Spinal cord (tissue), 9 donors: ENCODE measurements at regions not wholly inside any gene's neighbourhood (a gene's known extent, or its start where the extent isn't known, plus 50 kb on each side); places are given as distances from the start of the nearest gene placed in this dataset.

Experiments used
- DNase-seq, 6 donors: peaks; one replicate each; pipeline versions ENCODE4 v3.0.0 to v3.0.0-alpha.2; 2013 to 2015; ENCODE audit warnings: low spot score in 6 of 6, low read depth in 4 of 6
- H3K27ac ChIP-seq: one replicate; pipeline ENCODE4 v1.5.1; 2013; ENCODE audit warnings: low read depth, low read length, control low read depth
- H3K27me3 ChIP-seq: one replicate; pipeline ENCODE4 v1.6.1; 2013; ENCODE audit warnings: low read length; ENCODE audit not compliant: control insufficient read depth, insufficient read depth
- H3K36me3 ChIP-seq: one replicate; pipeline ENCODE4 v1.6.1; 2013; ENCODE audit warnings: low read length; ENCODE audit not compliant: control insufficient read depth, insufficient read depth
- H3K4me1 ChIP-seq: one replicate; pipeline ENCODE4 v1.6.1; 2013; ENCODE audit warnings: low read length; ENCODE audit not compliant: control insufficient read depth, insufficient read depth
- H3K4me3 ChIP-seq: one replicate; pipeline ENCODE4 v1.5.1; 2013; ENCODE audit warnings: low read depth, low read length, control low read depth
- H3K9me3 ChIP-seq: one replicate; pipeline ENCODE4 v1.6.1; 2013; ENCODE audit warnings: low read length; ENCODE audit not compliant: control insufficient read depth, insufficient read depth
- WGBS: methylation state at CpG from one replicate; pipeline ENCODE4 v1.1.5; 2013; ENCODE audit warnings: missing lambda C conversion rate; ENCODE audit not compliant: insufficient coverage; 5-methylcytosine and 5-hydroxymethylcytosine counted together
- donor health status: healthy.

- Histone ChIP-seq H3K9me3 (peaks cover 1% of the 10 kb centered on the region), H3K27ac (no peak overlapping the region), H3K27me3 (no peaks in the 10 kb centered on the region), H3K36me3 (no peaks in the 10 kb centered on the region), H3K4me3 (no peak overlapping the region), H3K4me1 (no peaks in the 10 kb centered on the region)
- no peak for DNase-seq
- WGBS = no CpG with 5 or more reads among the region's 1 CpG
Observed at GRCh38 chr16:64422259-64422658, 699.6 kb downstream of the CDH11 start.

- Histone ChIP-seq H3K9me3 (peaks cover 1% of the 10 kb centered on the region), H3K27ac (no peak overlapping the region), H3K4me1 (no peaks in the 10 kb centered on the region), H3K27me3 (no peaks in the 10 kb centered on the region), H3K36me3 (no peaks in the 10 kb centered on the region), H3K4me3 (no peak overlapping the region)
- WGBS = 86% methylated on average over 1 of the region's 1 CpG
- DNase-seq = no peak
Observed at GRCh38 chr16:64421515-64421914, 700.3 kb downstream of the CDH11 start.

GRCh38 chr16:64419832-64420231 is 702.0 kb downstream of the CDH11 start:
- peaks cover 1% of the 10 kb centered on the region for H3K9me3 ChIP-seq
- H3K4me3 ChIP-seq = no peak overlapping the region
- H3K36me3 ChIP-seq = no peaks in the 10 kb centered on the region
- WGBS = 82% methylated on average over 2 of the region's 4 CpGs
- H3K4me1 ChIP-seq = no peaks in the 10 kb centered on the region
- H3K27ac ChIP-seq = no peak overlapping the region
- DNase-seq = no peak
- no peaks in the 10 kb centered on the region for H3K27me3 ChIP-seq

DNA sequence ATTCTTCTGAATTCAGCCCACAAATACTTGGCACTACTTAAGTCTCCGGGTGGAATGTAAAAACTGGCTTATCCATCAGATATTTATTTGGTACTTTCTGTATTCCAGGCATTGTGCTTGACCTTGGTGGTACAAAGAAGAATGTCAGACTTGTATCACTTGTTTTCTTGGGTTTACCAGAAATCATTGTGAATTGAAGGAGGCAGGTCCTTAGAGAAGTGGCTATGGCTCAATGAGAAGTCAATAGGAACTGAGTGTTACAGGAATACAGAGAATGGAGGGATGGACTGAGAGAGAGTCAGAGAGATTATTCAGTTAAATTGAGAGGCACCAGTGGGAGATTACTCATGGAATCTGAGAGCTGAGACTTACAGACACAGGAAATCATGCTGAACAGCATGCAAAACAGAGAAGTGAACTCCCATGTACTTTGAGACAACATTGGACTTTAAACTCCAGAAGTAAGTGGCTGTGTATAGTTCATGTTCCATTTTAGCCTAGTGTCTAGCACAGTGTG is 704.1 kb downstream of the CDH11 start:
- no CpG with 5 or more reads among the region's 1 CpG for WGBS
- no peak overlapping the region for H3K27ac ChIP-seq

GRCh38 chr16:64416216-64417005 is 705.5 kb downstream of the CDH11 start:
- Histone ChIP-seq H3K27ac (no peak overlapping the region), H3K27me3 (no peaks in the 10 kb centered on the region), H3K9me3 (no peaks in the 10 kb centered on the region), H3K4me1 (no peaks in the 10 kb centered on the region), H3K36me3 (no peaks in the 10 kb centered on the region), H3K4me3 (no peak overlapping the region)
- no CpG with 5 or more reads among the region's 5 CpGs for WGBS
- DNase-seq = peak in 1 of 6 donors; percentile 40

More for the DNA sequence above, 704.1 kb downstream of the CDH11 start:
- no peaks in the 10 kb centered on the region for H3K36me3 ChIP-seq
- peaks cover 1% of the 10 kb centered on the region for H3K9me3 ChIP-seq
- H3K4me3 ChIP-seq = no peak overlapping the region
- H3K4me1 ChIP-seq = no peaks in the 10 kb centered on the region
- peak in 1 of 6 donors; percentile 8 for DNase-seq
- H3K27me3 ChIP-seq = no peaks in the 10 kb centered on the region

- 27% methylated on average over 2 of the region's 2 CpGs for WGBS
- Histone ChIP-seq H3K36me3 (no peaks in the 10 kb centered on the region), H3K9me3 (no peaks in the 10 kb centered on the region), H3K27ac (no peak overlapping the region), H3K4me1 (no peaks in the 10 kb centered on the region), H3K4me3 (no peak overlapping the region), H3K27me3 (no peaks in the 10 kb centered on the region)
- DNase-seq = peak in 1 of 6 donors; percentile 11
Observed at GRCh38 chr16:64412578-64413280, 709.1 kb downstream of the CDH11 start.

GRCh38 chr16:64410306-64410705 is 711.6 kb downstream of the CDH11 start:
- H3K36me3 ChIP-seq = no peaks in the 10 kb centered on the region
- WGBS = no CpG with 5 or more reads among the region's 1 CpG
- no peak for DNase-seq
- no peaks in the 10 kb centered on the region for H3K4me1 ChIP-seq
- H3K27ac ChIP-seq = no peak overlapping the region
- H3K9me3 ChIP-seq = no peaks in the 10 kb centered on the region
- H3K27me3 ChIP-seq = no peaks in the 10 kb centered on the region
- H3K4me3 ChIP-seq = no peak overlapping the region

- DNase-seq = no peak
- WGBS = 93% methylated on average over 3 of the region's 4 CpGs
- Histone ChIP-seq H3K27ac (no peak overlapping the region), H3K36me3 (no peaks in the 10 kb centered on the region), H3K4me3 (no peak overlapping the region), H3K27me3 (no peaks in the 10 kb centered on the region), H3K4me1 (no peaks in the 10 kb centered on the region), H3K9me3 (no peaks in the 10 kb centered on the region)
Observed at GRCh38 chr16:64409783-64410210, 712.1 kb downstream of the CDH11 start.

DNA sequence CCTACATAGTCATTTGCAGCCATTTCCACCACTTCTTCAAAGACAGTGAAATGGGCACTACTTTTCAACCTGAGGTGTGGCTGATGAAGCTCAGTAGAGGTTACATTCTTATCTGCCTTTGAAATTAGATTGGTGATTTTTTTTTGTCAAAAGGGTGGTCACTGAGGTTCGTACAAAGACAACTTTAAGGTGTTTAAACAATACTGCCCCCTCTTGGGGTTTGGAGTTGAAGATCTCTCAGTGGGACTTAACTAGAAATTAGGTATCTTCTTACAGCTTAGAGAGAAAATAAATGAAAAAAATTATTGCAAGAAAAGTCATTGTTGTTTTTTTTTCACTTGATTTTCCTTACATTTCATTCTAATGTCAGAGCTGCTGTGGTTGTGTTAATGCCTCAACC is 713.2 kb downstream of the CDH11 start:
- H3K27me3 ChIP-seq = no peaks in the 10 kb centered on the region
- H3K9me3 ChIP-seq = no peaks in the 10 kb centered on the region
- no CpG with 5 or more reads among the region's 1 CpG for WGBS
- H3K36me3 ChIP-seq = no peaks in the 10 kb centered on the region
- no peak overlapping the region for H3K4me3 ChIP-seq
- no peaks in the 10 kb centered on the region for H3K4me1 ChIP-seq
- no peak overlapping the region for H3K27ac ChIP-seq
- DNase-seq = no peak
